Gastrocnemius medialis (tissue), 4 donors: ENCODE measurements at regions not wholly inside any gene's neighbourhood (a gene's known extent, or its start where the extent isn't known, plus 50 kb on each side); places are given as distances from the start of the nearest gene placed in this dataset.

Source experiments
- ATAC-seq, 2 donors: fragments of 150-250 bp; one replicate each; pipeline ENCODE4 v1.9.1; 2016
- DNase-seq, 2 donors: peaks; one replicate each; pipeline ENCODE4 v3.0.0-alpha.2; 2019
- H3K27ac ChIP-seq, 4 donors: fragments of 200-600 bp; sonication (generic); 1 replicate in 1 of 4; 2 replicates in 3 of 4; pipeline ENCODE4 v1.5.1; 2016 to 2018; ENCODE audit warnings: mild to moderate bottlenecking in 2 of 4, moderate library complexity in 1 of 4
- H3K27me3 ChIP-seq, 3 donors: fragments of 200-600 bp; sonication (generic) in 2 of 3; 1 replicate in 1 of 3; 2 replicates in 2 of 3; pipeline versions ENCODE4 v1.5.1 to v1.6.0; 2016 to 2019; ENCODE audit warnings: mild to moderate bottlenecking in 1 of 3, moderate library complexity in 1 of 3
- H3K36me3 ChIP-seq, 2 donors: fragments of 200-600 bp; sonication (generic) in 1 of 2; one replicate each; pipeline ENCODE4 v1.5.1; 2017 to 2018
- H3K4me1 ChIP-seq, 2 donors: fragments of 200-600 bp; sonication (generic) in 1 of 2; one replicate each; pipeline ENCODE4 v1.5.1; 2016 to 2017; ENCODE audit warnings: mild to moderate bottlenecking in 2 of 2
- H3K4me3 ChIP-seq, 4 donors: fragments of 200-600 bp; sonication (generic) in 3 of 4; 1 replicate in 1 of 4; 2 replicates in 3 of 4; pipeline ENCODE4 v1.5.1; 2016 to 2019; ENCODE audit warnings: mild to moderate bottlenecking in 2 of 4
- H3K9me3 ChIP-seq, 3 donors: fragments of 200-600 bp; sonication (generic) in 2 of 3; 1 replicate in 1 of 3; 2 replicates in 2 of 3; pipeline ENCODE4 v1.5.1; 2016 to 2019
- CTCF ChIP-seq, 5 experiments: fragments of 450-650 bp in 3 of 5; fragments of 200-600 bp in 2 of 5; sonication (generic) in 2 of 5; IDR thresholded peaks in 4 of 5; conservative IDR thresholded peaks in 1 of 5; 1 replicate in 4 of 5; 2 replicates in 1 of 5; pipeline ENCODE4 v1.5.1; 2016 to 2019; ENCODE audit warnings: antibody characterized with exemption in 5 of 5, mild to moderate bottlenecking in 3 of 5, moderate library complexity in 3 of 5
- POLR2A ChIP-seq, 2 donors: fragments of 450-650 bp; IDR thresholded peaks; one replicate each; pipeline ENCODE4 v1.6.1; 2017; ENCODE audit warnings: antibody characterized with exemption in 2 of 2, mild to moderate bottlenecking in 2 of 2, moderate library complexity in 2 of 2
- in situ Hi-C, 4 donors: fragments of 200-750 bp; cut with MboI; loops; one replicate each; pipeline versions ENCODE4 v1.15.0 to v1.8.0; 2017; ENCODE audit warnings: low sequenced_read_pairs in 4 of 4
- intact Hi-C: fragments of 100-400 bp; cut with DNase I; formaldehyde crosslinking; loops from one replicate; pipeline ENCODE4 v1.15.1; 2023; ENCODE audit warnings: low total_unique reads

DNA sequence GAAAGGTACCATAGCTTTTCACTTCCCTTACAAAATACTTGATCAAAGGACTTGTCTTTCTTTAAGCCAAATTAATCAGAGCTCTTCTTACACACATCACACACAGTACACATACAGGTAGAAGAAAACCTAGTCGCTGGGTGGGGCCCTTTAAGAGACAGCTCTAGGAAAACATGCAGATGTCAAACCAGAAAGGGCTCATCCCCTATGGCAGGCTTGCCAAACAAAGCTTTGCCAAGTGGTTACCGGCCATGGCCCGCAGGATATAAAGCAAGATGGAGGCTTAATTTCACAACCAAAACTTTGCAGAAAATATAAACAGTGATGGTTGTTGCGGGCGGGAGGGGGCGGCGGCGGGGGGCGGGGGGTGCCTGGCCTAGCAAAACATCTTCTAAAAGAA is 2156.0 kb upstream of the PIK3C3 start:
- no peak overlapping the region for H3K27ac ChIP-seq
- in situ Hi-C loops = no loop called here
- no peak for TF ChIP-seq CTCF (IDR thresholded peaks at IDR 0.05 in 4 of 5, conservative IDR thresholded peaks at IDR 0.05 in 1 of 5)
- TF ChIP-seq POLR2A (IDR thresholded peaks at IDR 0.05) = no peak
- intact Hi-C loops = no loop called here
- ATAC-seq (no peak), DNase-seq (no peak)
- H3K4me1 ChIP-seq = no peaks in the 10 kb centered on the region
- no peak overlapping the region for H3K4me3 ChIP-seq
- H3K27me3 ChIP-seq = peaks cover 0 to 3% (median 0%) of the 10 kb centered on the region in 3 donors
- H3K9me3 ChIP-seq = no peaks in the 10 kb centered on the region
- no peaks in the 10 kb centered on the region for H3K36me3 ChIP-seq

DNA sequence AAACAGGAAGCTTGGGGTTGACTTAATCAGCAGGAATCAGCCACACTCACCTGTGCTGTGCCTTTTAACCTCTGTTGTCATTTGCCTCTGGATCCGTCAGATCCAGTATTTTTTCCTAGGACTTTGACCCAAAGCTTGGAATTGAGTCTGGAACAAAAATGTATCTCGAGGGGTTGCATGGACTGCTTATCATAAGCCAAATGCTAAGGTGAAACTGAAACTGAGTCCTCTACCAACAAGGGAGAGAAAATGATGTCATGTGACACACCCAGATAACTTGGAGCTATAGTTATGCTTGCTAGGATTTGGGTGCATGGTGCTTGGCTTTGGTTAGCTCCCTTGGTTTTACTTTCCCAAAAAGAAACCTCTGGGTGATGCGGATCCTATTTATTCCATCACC is 2158.6 kb upstream of the PIK3C3 start:
- Histone ChIP-seq H3K36me3 (no peaks in the 10 kb centered on the region), H3K9me3 (no peaks in the 10 kb centered on the region), H3K27me3 (peaks cover 0 to 3% (median 0%) of the 10 kb centered on the region in 3 donors), H3K4me1 (no peaks in the 10 kb centered on the region), H3K27ac (no peak overlapping the region), H3K4me3 (no peak overlapping the region)
- ATAC-seq = no peak
- no peak for TF ChIP-seq POLR2A (IDR thresholded peaks at IDR 0.05)
- no peak for TF ChIP-seq CTCF (IDR thresholded peaks at IDR 0.05 in 4 of 5, conservative IDR thresholded peaks at IDR 0.05 in 1 of 5)
- DNase-seq = no peak
- intact Hi-C loops (no loop called here), in situ Hi-C loops (no loop called here)

DNA sequence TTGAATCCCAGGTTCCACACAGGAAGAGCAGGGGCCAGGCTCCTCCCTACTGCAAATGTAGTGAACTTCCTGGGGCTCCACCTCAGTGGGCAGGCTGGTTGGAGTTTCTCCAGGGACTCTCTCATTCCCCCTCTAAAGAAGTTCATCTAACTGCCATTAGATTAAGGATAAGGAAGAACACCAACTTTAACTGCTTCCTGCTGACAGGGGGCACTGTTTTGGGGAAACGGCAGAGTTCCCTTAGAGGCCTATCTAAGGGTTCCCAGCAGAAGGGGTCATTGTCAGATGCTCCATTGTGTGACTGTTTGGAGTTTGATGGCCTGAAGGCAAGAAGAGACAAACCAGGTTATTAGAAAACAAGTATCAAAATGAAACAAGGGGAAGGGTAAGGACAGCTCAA is 2159.7 kb upstream of the PIK3C3 start:
- no peaks in the 10 kb centered on the region for H3K36me3 ChIP-seq
- no peaks in the 10 kb centered on the region for H3K4me1 ChIP-seq
- intact Hi-C loops (no loop called here), in situ Hi-C loops (no loop called here)
- TF ChIP-seq POLR2A (IDR thresholded peaks at IDR 0.05) (no peak), CTCF (IDR thresholded peaks at IDR 0.05 in 4 of 5, conservative IDR thresholded peaks at IDR 0.05 in 1 of 5) (no peak)
- ATAC-seq (no peak), DNase-seq (no peak)
- no peak overlapping the region for H3K27ac ChIP-seq
- no peaks in the 10 kb centered on the region for H3K9me3 ChIP-seq
- peaks cover 0 to 3% (median 0%) of the 10 kb centered on the region in 3 donors for H3K27me3 ChIP-seq
- H3K4me3 ChIP-seq = no peak overlapping the region

GRCh38 chr18:39793609-39794008 is 2161.4 kb upstream of the PIK3C3 start:
- no peak for ATAC-seq
- no peak overlapping the region for H3K4me3 ChIP-seq
- H3K36me3 ChIP-seq = no peaks in the 10 kb centered on the region
- no peak overlapping the region for H3K27ac ChIP-seq
- H3K4me1 ChIP-seq = no peaks in the 10 kb centered on the region
- no peak for DNase-seq
- in situ Hi-C loops (no loop called here), intact Hi-C loops (no loop called here)
- H3K9me3 ChIP-seq = no peaks in the 10 kb centered on the region
- peaks cover 0 to under 1% (median 0%) of the 10 kb centered on the region in 3 donors for H3K27me3 ChIP-seq
- TF ChIP-seq POLR2A (IDR thresholded peaks at IDR 0.05) (no peak), CTCF (IDR thresholded peaks at IDR 0.05 in 4 of 5, conservative IDR thresholded peaks at IDR 0.05 in 1 of 5) (no peak)

DNA sequence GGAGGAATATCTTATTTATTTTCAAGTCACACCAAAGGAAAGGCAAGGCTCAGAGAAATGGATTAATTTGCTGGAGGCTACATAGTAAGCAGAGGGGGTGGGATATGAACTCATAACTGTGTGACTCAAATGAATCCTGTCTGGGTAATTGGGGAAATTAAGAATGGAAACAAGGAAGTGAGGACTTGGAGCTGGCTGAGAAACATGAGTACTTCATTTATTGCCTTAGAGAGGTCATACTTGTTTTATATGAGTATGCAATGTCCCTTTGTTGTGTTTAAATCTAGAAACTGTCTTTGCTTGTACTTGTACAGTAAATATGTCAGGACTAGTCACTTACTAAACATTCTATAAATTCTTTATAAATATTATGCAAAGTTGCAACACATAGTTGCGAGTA is 2166.7 kb upstream of the PIK3C3 start:
- in situ Hi-C loops (no loop called here), intact Hi-C loops (no loop called here)
- H3K27ac ChIP-seq = no peak overlapping the region
- ATAC-seq (no peak), DNase-seq (no peak)
- H3K36me3 ChIP-seq = no peaks in the 10 kb centered on the region
- no peaks in the 10 kb centered on the region for H3K4me1 ChIP-seq
- no peaks in the 10 kb centered on the region for H3K27me3 ChIP-seq
- H3K4me3 ChIP-seq = no peak overlapping the region
- TF ChIP-seq CTCF (IDR thresholded peaks at IDR 0.05 in 4 of 5, conservative IDR thresholded peaks at IDR 0.05 in 1 of 5) (no peak), POLR2A (IDR thresholded peaks at IDR 0.05) (no peak)
- H3K9me3 ChIP-seq = no peaks in the 10 kb centered on the region
